PC-3 (cell line): ENCODE measurements at regions not wholly inside any gene's neighbourhood (a gene's known extent, or its start where the extent isn't known, plus 50 kb on each side); places are given as distances from the start of the nearest gene placed in this dataset.

Experiments used
- ATAC-seq: fragments of 200-7000 bp; cut with Tn5 transposase; 2 replicates; pipeline ENCODE4 v1.9.1; 2020; ENCODE audit warnings: mild to moderate bottlenecking, moderate library complexity
- BruUV-seq: library from RNA; stranded (reverse); fragments of 400-500 nt; replicated peaks from 2 replicates; lab custom pipeline; 2021; lab: Mats Ljungman, UMichigan
- CTCF ChIA-PET: fragments of 300-600 bp; sonication (Branson Sonifier 250); formaldehyde crosslinking; loops from one replicate; lab custom pipeline; 2022; ENCODE audit warnings: antibody characterized with exemption; lab: Charles Lee
- POLR2A ChIA-PET: fragments of 300-600 bp; sonication (Branson Sonifier 250); formaldehyde crosslinking; loops from one replicate; lab custom pipeline; 2022; ENCODE audit warnings: antibody characterized with exemption; ENCODE audit not compliant: unreplicated experiment; lab: Charles Lee
- DNase-seq: peaks from one replicate; pipeline ENCODE4 v3.0.0-alpha.2; 2015
- H2AFZ ChIP-seq: fragments of 300-600 bp; sonication (generic); 2 replicates; pipeline ENCODE4 v1.6.0; 2016; ENCODE audit warnings: antibody characterized with exemption, low read length
- H3F3A ChIP-seq: fragments of 300-600 bp; sonication (generic); one replicate; pipeline ENCODE4 v1.6.0; 2017; ENCODE audit warnings: antibody characterized with exemption, low read length, control low read depth, mild to moderate bottlenecking; ENCODE audit not compliant: unreplicated experiment
- H3K27ac ChIP-seq: fragments of 300-600 bp; sonication (generic); 2 replicates; pipeline ENCODE4 v1.5.1; 2016; ENCODE audit warnings: mild to moderate bottlenecking, low read length
- H3K27me3 ChIP-seq: fragments of 300-600 bp; sonication (generic); 2 replicates; pipeline ENCODE4 v1.6.1; 2016; ENCODE audit warnings: low read length, mixed read lengths
- H3K36me3 ChIP-seq: fragments of 300-600 bp; sonication (generic); 2 replicates; pipeline ENCODE4 v1.6.1; 2016; ENCODE audit warnings: low read depth, mixed run types, low read length, mixed read lengths
- H3K4me1 ChIP-seq: fragments of 300-600 bp; sonication (generic); 2 replicates; pipeline ENCODE4 v1.5.1; 2016; ENCODE audit warnings: low read length; ENCODE audit not compliant: insufficient read depth
- H3K4me2 ChIP-seq: fragments of 300-600 bp; sonication (generic); 2 replicates; pipeline ENCODE4 v1.6.0; 2016; ENCODE audit warnings: low read length
- H3K4me3 ChIP-seq: fragments of 300-600 bp; sonication (generic); 2 replicates; pipeline ENCODE4 v1.5.1; 2016; ENCODE audit warnings: mild to moderate bottlenecking, low read length, mixed read lengths
- H3K79me2 ChIP-seq: fragments of 300-600 bp; sonication (generic); 2 replicates; pipeline ENCODE4 v1.6.1; 2017; ENCODE audit warnings: low read length, mixed read lengths
- H3K9ac ChIP-seq: fragments of 300-600 bp; sonication (generic); 2 replicates; pipeline ENCODE4 v1.6.0; 2016; ENCODE audit warnings: mild to moderate bottlenecking, low read length
- H3K9me2 ChIP-seq: fragments of 300-600 bp; sonication (generic); replicated peaks from 2 replicates; pipeline ENCODE4 v1.6.1; 2016; ENCODE audit warnings: mixed run types, low read length, mixed read lengths
- H3K9me3 ChIP-seq: fragments of 300-600 bp; sonication (generic); 2 replicates; pipeline ENCODE4 v1.6.1; 2016; ENCODE audit warnings: low read length, mixed read lengths
- H4K20me1 ChIP-seq: fragments of 300-600 bp; sonication (generic); 2 replicates; pipeline ENCODE4 v1.6.1; 2016; ENCODE audit warnings: low read length, mixed read lengths
- EZH2 ChIP-seq: fragments of 300-600 bp; sonication (generic); IDR thresholded peaks from one replicate; pipeline ENCODE4 v1.6.1; 2017; ENCODE audit warnings: antibody characterized with exemption, mild to moderate bottlenecking, low read length; ENCODE audit not compliant: unreplicated experiment
- EZH2phosphoT487 ChIP-seq: fragments of 300-600 bp; sonication (generic); IDR thresholded peaks from 2 replicates; pipeline ENCODE4 v1.6.1; 2018; ENCODE audit warnings: mild to moderate bottlenecking, antibody characterized with exemption, low read length, borderline replicate concordance
- intact Hi-C: fragments of 100-400 bp; cut with micrococcal nuclease; formaldehyde crosslinking; loops from 2 replicates; pipeline ENCODE4 v1.9.0; 2023
- TF ChIP-seq, protein P1 (sequence below): fragments of 300-600 bp; sonication (generic); conservative IDR thresholded peaks from 2 replicates; pipeline ENCODE4 v1.5.1; 2017; ENCODE audit warnings: antibody characterized with exemption, low read depth, mild to moderate bottlenecking, low read length

DNA sequence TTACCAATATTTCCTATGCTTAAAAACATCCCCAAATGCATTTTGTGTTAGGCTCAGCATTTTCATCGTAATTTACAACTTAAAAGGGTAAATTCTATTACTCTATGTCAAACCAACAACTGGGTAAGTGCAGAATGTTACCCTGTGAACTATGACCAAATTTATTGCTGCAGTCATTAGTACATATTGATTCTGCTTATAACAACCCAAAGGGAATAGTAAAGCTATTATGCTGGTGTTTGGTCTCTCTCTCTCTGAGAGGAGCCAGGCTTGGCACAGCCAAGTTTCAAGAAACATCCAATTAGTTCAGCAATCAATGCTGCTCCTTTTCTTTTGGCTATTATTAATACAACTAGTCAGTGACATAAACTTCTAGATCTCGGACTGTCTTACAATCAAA lies 747.7 kb downstream of the CENPC start:
- no peaks in the 10 kb centered on the region for H3K9me2 ChIP-seq
- no peak overlapping the region for H3K4me2 ChIP-seq
- no peak overlapping the region for H3K9ac ChIP-seq
- H2AFZ ChIP-seq, result no peak overlapping the region
- no peaks in the 10 kb centered on the region for H3K36me3 ChIP-seq
- no peak for DNase-seq
- BruUV-seq, result no TSS peak
- intact Hi-C loops, result no loop called here
- TF ChIP-seq EZH2phosphoT487 (no peak), EZH2 (no peak)
- TF ChIP-seq, protein P1, sequence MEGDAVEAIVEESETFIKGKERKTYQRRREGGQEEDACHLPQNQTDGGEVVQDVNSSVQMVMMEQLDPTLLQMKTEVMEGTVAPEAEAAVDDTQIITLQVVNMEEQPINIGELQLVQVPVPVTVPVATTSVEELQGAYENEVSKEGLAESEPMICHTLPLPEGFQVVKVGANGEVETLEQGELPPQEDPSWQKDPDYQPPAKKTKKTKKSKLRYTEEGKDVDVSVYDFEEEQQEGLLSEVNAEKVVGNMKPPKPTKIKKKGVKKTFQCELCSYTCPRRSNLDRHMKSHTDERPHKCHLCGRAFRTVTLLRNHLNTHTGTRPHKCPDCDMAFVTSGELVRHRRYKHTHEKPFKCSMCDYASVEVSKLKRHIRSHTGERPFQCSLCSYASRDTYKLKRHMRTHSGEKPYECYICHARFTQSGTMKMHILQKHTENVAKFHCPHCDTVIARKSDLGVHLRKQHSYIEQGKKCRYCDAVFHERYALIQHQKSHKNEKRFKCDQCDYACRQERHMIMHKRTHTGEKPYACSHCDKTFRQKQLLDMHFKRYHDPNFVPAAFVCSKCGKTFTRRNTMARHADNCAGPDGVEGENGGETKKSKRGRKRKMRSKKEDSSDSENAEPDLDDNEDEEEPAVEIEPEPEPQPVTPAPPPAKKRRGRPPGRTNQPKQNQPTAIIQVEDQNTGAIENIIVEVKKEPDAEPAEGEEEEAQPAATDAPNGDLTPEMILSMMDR, result no peak
- H3K4me3 ChIP-seq, result no peak overlapping the region
- no peaks in the 10 kb centered on the region for H3K79me2 ChIP-seq
- ChIA-PET CTCF (no interaction called here), POLR2A (no interaction called here)
- no peaks in the 10 kb centered on the region for H4K20me1 ChIP-seq
- no peak for ATAC-seq
- H3K27me3 ChIP-seq, result no peaks in the 10 kb centered on the region
- no peaks in the 10 kb centered on the region for H3K9me3 ChIP-seq
- no peaks in the 10 kb centered on the region for H3K4me1 ChIP-seq
- H3K27ac ChIP-seq, result no peak overlapping the region
- no peaks in the 10 kb centered on the region for H3F3A ChIP-seq

DNA sequence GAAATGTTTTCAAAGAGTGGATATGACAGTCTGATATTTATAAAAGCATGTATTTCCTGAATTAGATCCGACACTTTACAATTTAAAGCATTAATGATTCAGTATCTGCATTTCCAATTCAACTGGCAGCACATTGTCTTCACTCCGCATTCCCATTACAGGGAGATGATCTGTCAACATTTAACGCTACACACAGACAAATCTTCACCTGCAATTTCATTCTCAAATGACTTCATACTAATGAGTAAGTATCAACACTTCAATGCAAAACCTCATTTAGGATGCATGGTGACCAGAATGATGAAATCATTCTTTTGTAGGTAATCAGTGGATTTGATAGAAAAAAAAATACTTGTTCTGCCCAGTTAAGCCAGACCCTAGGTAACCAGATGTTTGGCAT lies 749.6 kb downstream of the CENPC start:
- H2AFZ ChIP-seq, result no peak overlapping the region
- TF ChIP-seq EZH2 (no peak), EZH2phosphoT487 (no peak)
- TF ChIP-seq, protein P1, result no peak
- no peaks in the 10 kb centered on the region for H3K9me3 ChIP-seq
- no peaks in the 10 kb centered on the region for H3K4me1 ChIP-seq
- no peaks in the 10 kb centered on the region for H3K9me2 ChIP-seq
- no TSS peak for BruUV-seq
- H3K27ac ChIP-seq, result no peak overlapping the region
- H3K4me3 ChIP-seq, result no peak overlapping the region
- POLR2A ChIA-PET, result no interaction called here
- DNase-seq (no peak), ATAC-seq (no peak)
- no peaks in the 10 kb centered on the region for H3K27me3 ChIP-seq
- CTCF ChIA-PET, result no interaction called here
- H3F3A ChIP-seq, result no peaks in the 10 kb centered on the region
- H3K9ac ChIP-seq, result no peak overlapping the region
- no peaks in the 10 kb centered on the region for H3K79me2 ChIP-seq
- H4K20me1 ChIP-seq, result no peaks in the 10 kb centered on the region
- intact Hi-C loops, result no loop called here
- no peak overlapping the region for H3K4me2 ChIP-seq
- no peaks in the 10 kb centered on the region for H3K36me3 ChIP-seq

DNA sequence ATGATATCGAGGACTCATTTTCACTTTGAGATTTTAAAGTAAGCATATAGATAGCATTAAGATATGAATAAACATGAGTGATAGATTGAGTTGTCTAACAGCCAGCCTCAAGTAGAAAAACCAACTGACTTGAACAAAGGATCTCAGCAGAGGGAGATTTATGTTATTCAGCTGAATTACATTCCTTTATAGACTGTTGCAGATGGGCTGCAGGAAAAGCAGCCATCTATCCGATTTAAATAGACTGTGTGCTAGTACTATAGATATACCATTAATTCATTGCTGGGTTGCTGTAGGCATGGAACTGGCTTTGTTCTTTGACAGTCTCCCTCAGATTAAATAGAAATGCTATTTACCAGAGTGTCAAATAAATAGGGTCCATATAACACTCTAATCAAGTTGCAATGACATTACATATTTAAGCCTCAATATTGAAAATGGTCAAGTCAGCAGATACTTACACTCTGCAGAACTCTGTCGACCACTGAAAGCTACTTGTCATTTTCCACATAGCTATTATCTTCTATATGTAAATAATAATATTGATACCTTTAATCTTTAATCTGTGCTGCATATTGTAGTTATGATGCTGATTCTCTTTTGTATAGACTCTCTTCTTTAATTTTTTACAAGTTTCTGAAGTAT lies 750.8 kb downstream of the CENPC start:
- Histone ChIP-seq H3F3A (no peaks in the 10 kb centered on the region), H2AFZ (no peak overlapping the region), H3K9ac (no peak overlapping the region), H3K36me3 (no peaks in the 10 kb centered on the region), H3K4me1 (no peaks in the 10 kb centered on the region), H3K27me3 (no peaks in the 10 kb centered on the region), H3K27ac (no peak overlapping the region), H3K9me2 (no peaks in the 10 kb centered on the region), H3K79me2 (no peaks in the 10 kb centered on the region), H3K9me3 (no peaks in the 10 kb centered on the region), H3K4me2 (no peak overlapping the region), H4K20me1 (no peaks in the 10 kb centered on the region), H3K4me3 (no peak overlapping the region)
- BruUV-seq, result no TSS peak
- ATAC-seq (no peak), DNase-seq (no peak)
- CTCF ChIA-PET, result no interaction called here
- intact Hi-C loops, result no loop called here
- no peak for TF ChIP-seq EZH2
- no peak for TF ChIP-seq EZH2phosphoT487
- TF ChIP-seq, protein P1, result no peak
- POLR2A ChIA-PET, result no interaction called here
